SKM-1 (cell line): ENCODE measurements at regions not wholly inside any gene's neighbourhood (a gene's known extent, or its start where the extent isn't known, plus 50 kb on each side); places are given as distances from the start of the nearest gene placed in this dataset.
A peak's percentile ranks its signal among the peaks of the same experiment; 100 is the strongest.

ENCODE experiments used
- DNase-seq: peaks from one replicate; lab custom pipeline; 2025; ENCODE audit not compliant: unreplicated experiment; lab: John Stamatoyannopoulos, UW

DNA sequence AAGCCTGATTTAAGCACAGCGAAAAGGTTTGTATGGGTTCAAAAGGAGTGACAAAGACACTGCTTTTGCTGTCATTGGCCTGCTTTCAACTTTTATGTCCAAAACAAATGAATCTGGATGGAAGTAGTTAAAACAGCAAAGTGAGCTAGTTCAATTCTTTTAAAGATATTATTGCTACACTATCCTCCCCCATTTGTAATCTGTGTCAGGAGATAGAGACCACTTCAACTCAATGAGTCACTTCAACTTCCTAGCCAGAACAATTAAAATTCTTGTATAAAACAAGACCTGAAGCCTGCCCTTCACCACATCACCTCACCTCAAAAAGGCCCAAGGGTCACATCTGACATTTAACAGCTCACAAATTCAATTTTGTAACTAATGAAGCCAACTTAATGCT is 364.1 kb upstream of the LYPLAL1 start:
- DNase-seq, result no peak

DNA sequence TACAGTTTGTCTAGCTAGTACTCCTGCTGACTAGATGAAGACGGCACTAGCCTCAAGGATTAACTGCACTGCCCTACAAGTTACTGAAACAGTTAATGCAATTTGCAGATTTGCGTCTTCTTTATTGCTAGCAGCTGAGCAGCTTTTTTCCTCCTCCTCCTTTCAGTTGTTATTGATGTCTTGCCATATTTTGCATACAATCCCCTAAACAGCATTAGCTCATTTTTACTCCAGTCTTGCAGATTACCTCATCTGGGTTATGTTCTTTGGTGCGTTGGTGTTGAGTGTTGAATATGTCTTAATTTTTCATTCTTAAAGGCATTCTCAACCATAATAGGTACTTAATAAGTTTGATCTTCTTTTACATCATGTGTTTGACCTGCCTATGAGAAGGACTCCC is 363.4 kb upstream of the LYPLAL1 start:
- DNase-seq, result no peak

DNA sequence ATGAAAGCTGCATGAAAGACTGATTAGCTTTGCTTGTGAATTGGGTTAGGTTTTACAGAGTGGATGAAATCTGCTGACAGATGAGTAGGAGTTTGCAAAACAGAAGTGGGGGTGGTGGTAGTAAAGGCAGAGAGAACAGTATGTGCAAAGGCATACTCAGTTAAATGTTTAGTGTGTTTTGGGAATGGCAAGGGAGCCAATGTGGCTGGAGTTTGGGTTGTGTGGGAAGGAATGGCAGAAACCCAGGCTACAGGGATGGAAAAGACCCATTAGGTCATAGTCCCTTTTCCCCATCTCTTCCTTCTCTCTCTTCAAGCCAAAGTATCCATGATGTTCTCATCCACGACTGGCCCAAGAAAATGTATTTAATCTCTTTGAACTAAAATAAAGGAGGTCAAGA is 362.2 kb upstream of the LYPLAL1 start:
- no peak for DNase-seq

GRCh38 chr1:218812360-218812759 is 361.3 kb upstream of the LYPLAL1 start:
- DNase-seq, result no peak

GRCh38 chr1:218813237-218813636 is 360.4 kb upstream of the LYPLAL1 start:
- no peak for DNase-seq

DNA sequence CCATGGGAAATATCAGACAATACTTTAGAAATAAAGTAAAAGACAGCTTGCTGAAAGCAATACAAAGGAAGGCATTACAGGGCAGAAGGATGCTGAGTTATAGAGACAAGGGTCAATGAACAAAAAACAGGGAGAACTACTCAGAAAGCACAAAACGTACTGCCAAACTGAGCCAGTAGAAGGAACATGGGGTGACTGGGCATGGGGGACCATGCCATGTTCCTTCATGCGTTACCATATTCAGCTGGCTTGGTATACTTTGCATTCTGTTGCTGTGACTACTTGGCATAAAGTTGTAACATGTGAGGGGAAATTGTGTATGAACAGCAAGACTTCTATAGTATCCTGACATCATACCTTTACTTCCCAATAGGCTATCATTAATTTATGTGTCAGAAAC is 358.6 kb upstream of the LYPLAL1 start:
- DNase-seq, result no peak

GRCh38 chr1:218817071-218817470 is 356.6 kb upstream of the LYPLAL1 start:
- DNase-seq, result no peak

GRCh38 chr1:218817691-218818465 is 355.8 kb upstream of the LYPLAL1 start:
- no peak for DNase-seq

DNA sequence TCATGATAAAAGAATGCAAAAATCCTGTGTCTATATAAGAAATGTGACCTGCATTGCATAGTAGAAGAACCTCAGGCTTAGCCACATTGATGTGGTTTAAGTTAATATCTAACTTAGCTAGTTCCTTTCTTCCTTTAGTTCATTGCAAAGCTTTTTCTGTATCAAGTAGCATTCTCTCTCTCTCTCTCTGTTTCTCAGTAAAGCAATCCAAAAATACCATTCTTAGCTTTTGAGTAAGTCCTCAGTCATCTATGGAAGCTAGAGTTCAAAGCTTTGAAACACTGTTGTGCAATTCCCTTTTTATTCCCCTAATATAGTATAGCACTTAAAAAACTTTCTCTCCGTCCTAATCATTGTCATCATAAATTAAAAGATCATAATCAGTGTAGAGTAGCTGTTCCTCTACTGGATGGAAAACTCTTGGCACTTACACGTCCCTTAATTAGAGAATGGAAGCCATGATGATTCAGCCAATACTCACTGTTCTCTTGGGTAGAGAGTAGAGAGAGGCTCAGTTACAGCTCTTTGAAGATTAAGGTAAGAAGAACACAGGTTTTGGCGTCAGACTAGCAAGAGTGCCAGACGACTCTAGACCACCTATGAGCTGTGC is 350.3 kb upstream of the LYPLAL1 start:
- no peak for DNase-seq

- no peak for DNase-seq
These were observed 346.2 kb upstream of the LYPLAL1 start for GRCh38 chr1:218827486-218827885.

DNA sequence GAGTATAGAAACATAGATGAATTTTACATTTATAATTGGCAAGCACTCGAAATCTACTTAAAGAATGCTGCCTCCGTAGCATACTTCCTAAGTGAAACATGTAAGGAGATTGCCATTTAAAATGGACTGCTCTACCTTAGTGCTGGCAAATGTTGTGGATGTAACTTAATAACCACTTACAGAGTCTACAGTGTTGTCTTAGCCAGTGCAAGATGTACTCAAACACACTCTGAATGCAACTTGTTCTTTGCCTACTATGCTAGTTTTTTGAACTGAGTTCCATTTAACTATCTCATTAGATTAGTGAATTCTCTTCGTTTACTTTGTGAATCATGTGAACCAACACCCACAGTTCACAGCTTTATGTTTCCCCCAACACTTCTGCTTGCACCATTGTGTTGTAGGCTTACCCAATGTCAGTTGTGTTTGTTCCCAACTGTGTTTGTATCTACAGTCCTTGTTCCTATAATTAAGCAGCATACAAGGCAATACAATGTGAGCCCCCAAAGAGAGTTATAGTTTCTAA is 345.5 kb upstream of the LYPLAL1 start:
- no peak for DNase-seq

GRCh38 chr1:218829097-218829496 is 344.6 kb upstream of the LYPLAL1 start:
- no peak for DNase-seq

GRCh38 chr1:218835609-218836008 is 338.1 kb upstream of the LYPLAL1 start:
- DNase-seq, result no peak

DNA sequence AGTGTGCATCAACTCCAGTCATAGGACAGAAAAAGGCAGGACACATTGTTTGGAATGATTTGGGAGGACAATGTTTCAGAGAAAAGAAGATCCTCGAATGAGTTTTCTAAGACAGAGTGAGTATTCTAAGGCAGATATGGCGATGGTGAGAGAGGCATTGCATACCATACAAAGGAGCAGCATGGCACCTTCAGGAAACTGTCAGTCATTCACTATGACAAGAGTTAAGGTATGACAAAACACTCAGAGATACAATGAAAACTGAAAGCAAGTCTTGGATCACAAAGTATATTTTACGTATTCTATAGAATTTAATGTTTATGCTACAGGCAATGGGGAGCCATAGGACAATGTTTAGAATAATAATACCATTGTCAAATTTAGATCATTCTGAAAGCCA is 337.4 kb upstream of the LYPLAL1 start:
- no peak for DNase-seq

DNA sequence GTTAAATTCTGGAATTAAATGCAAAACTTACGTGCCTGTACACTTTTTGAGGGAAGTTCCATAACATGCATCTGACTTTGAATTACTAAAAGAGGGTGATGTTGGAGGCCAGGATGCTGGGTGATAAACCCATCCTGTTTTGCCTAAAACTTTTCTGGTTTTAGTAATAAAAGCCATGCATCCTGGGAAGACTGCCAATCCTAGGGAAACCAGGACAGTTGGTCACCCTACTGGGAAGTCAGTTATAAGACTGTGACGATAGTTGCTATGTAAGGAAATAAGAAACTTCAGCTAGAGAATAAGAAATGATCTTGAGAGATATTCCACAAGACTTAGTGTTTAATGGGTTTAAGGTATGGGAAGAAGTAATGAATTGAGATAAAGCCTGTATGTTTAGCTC is 336.6 kb upstream of the LYPLAL1 start:
- DNase-seq, result no peak

DNA sequence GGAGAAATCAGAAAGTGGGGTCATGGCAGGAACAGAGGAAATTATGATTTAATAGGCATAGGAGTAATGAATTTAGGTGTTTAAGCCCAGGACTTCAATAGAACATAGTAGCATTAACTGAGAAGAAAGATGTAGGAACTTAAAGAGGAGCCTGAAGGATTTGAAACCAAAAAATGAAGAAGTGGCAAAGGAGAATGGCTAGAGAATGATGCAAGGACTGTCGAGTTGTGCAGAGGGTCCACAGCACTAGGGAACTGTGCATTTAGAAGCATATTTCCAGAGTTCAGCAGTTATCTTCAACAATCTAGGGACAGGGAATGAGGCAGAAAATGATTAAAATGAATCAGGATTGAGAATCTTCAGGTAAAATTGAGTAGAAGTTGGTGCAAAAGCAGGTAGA is 328.1 kb upstream of the LYPLAL1 start:
- DNase-seq, result peak; percentile 54

- no peak for DNase-seq
These were observed 327.5 kb upstream of the LYPLAL1 start for GRCh38 chr1:218846181-218846580.

DNA sequence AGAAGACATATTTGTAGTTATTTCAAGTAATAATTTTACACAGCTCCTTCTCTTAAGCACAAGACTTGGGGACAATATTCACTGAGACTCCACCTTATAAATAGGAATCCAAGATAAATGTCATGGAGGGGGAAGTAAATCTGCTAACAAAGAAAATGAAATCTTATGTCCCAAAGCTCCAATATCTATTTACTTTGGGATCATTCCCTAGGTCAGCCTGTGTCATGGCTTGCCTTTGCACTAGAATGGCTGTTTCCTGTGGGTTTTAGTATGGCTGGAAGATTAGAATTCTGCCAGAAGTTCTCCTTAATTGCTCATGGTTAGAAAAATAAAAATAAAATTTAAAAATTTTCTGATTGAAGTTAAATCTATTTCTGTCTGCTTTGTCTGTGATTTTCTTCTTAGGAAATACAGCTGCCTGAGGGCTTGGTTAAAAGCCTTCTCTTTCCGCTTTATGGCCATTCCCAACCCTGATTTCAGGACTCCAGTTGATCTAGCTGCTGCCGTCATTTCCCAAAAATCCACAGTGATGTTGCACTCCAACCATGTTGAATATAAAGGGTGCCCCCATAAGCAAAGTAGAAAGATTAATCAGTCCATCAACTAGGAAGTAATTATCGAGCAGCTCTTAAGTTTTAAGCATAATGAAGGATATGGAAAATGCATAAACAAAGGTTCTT is 326.4 kb upstream of the LYPLAL1 start:
- DNase-seq, result no peak

GRCh38 chr1:218848009-218848408 is 325.7 kb upstream of the LYPLAL1 start:
- no peak for DNase-seq

DNA sequence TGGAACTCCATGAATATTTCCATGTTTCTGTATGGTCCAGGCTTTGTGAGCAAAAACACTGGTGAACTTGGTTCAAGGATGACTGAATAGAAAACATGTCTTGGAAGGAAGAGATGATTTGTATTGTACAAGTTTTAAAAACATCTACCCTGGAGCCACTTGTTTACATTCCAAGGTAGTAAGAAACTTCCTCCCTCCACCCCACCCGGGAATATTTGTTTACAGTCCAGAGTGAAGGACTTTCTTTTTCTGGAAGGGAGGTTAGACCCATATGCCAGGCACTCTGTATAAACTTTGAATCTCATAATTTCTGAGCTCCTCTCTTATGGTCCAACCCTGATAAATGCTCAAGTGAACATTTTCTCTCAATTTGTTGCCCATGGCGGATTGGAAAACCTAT is 323.3 kb upstream of the LYPLAL1 start:
- no peak for DNase-seq

GRCh38 chr1:218851586-218851985 is 322.1 kb upstream of the LYPLAL1 start:
- DNase-seq, result no peak

DNA sequence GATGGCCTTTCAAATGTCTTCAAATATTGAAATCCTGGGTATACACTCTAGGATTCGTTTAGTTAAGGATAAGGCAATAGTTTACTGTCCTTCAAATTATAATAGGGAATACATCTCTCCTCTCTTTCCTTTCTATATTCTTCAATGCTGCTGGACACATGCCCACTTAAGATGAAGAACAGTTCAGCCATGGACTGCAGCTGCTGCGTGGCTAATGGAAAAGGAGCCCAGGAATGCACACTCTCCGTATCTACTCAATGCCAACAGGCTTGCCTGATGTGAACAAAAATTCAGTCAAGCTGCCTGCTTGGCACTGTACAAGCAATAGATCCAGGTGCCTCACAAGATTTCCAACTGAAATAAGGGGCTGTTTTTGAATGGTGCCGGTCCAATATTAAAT is 321.2 kb upstream of the LYPLAL1 start:
- no peak for DNase-seq
